ENCODE measurements at regions not wholly inside any gene's neighbourhood (a gene's known extent, or its start where the extent isn't known, plus 50 kb on each side); places are given as distances from the start of the nearest gene placed in this dataset.
A peak's percentile ranks its signal among the peaks of the same experiment; 100 is the strongest.
"Not testable (repeated sequence)": the region's sequence is repeated elsewhere in the genome, so short reads cannot be mapped to it uniquely, and the experiment has no call there.

- FAIRE-seq (no peak), DNase-seq (ENCODE audit: low spot score) (no peak)
Observed at GRCh38 chr2:224114428-224114827, 75.3 kb upstream of the SERPINE2 start.

- not testable (repeated sequence) for DNase-seq (ENCODE audit: low spot score); FAIRE-seq
Observed at GRCh38 chr2:224113930-224114329, 74.8 kb upstream of the SERPINE2 start.

GRCh38 chr2:224111576-224111975 lies 72.5 kb upstream of the SERPINE2 start:
- no peak for DNase-seq (ENCODE audit: low spot score)
- peak; percentile 50 for FAIRE-seq

- DNase-seq (ENCODE audit: low spot score), result no peak
- FAIRE-seq, result no peak
Observed at GRCh38 chr2:224110811-224111210, 71.7 kb upstream of the SERPINE2 start.

GRCh38 chr2:224109751-224110150 lies 70.7 kb upstream of the SERPINE2 start:
- DNase-seq (ENCODE audit: low spot score) (no peak), FAIRE-seq (no peak)

GRCh38 chr2:224106794-224107193 lies 67.7 kb upstream of the SERPINE2 start:
- no peak for DNase-seq (ENCODE audit: low spot score)
- no peak for FAIRE-seq

GRCh38 chr2:224104668-224105386 lies 65.7 kb upstream of the SERPINE2 start:
- peak; percentile 37 for DNase-seq (ENCODE audit: low spot score)
- FAIRE-seq, result peak; percentile 17

- DNase-seq (ENCODE audit: low spot score) (no peak), FAIRE-seq (no peak)
Observed at GRCh38 chr2:224103651-224104050, 64.6 kb upstream of the SERPINE2 start.

- DNase-seq (ENCODE audit: low spot score), result no peak
- no peak for FAIRE-seq
Observed at GRCh38 chr2:224102991-224103390, 63.9 kb upstream of the SERPINE2 start.

GRCh38 chr2:224101820-224102630 lies 62.9 kb upstream of the SERPINE2 start:
- DNase-seq (ENCODE audit: low spot score) (peak; percentile 50), FAIRE-seq (no peak)

GRCh38 chr2:224099861-224100643 lies 61.0 kb upstream of the SERPINE2 start:
- DNase-seq (ENCODE audit: low spot score) (no peak), FAIRE-seq (no peak)

GRCh38 chr2:224098481-224099230 lies 59.6 kb upstream of the SERPINE2 start:
- no peak for FAIRE-seq
- no peak for DNase-seq (ENCODE audit: low spot score)

GRCh38 chr2:224094413-224094812 lies 55.3 kb upstream of the SERPINE2 start:
- FAIRE-seq, result no peak

GRCh38 chr2:224091671-224092070 lies 52.6 kb upstream of the SERPINE2 start:
- not testable (repeated sequence) for DNase-seq (ENCODE audit: low spot score); FAIRE-seq

More at GRCh38 chr2:224094413-224094812, 55.3 kb upstream of the SERPINE2 start:
- no peak for DNase-seq (ENCODE audit: low spot score)

GRCh38 chr2:224089606-224090005 lies 50.5 kb upstream of the SERPINE2 start:
- DNase-seq (ENCODE audit: low spot score), result not testable (repeated sequence)

More at GRCh38 chr2:224089606-224090005, 50.5 kb upstream of the SERPINE2 start:
- not testable (repeated sequence) for FAIRE-seq

Data from urothelium cell line (cell line).